ENCODE measurements at regions not wholly inside any gene's neighbourhood (a gene's known extent, or its start where the extent isn't known, plus 50 kb on each side); places are given as distances from the start of the nearest gene placed in this dataset.

DNA sequence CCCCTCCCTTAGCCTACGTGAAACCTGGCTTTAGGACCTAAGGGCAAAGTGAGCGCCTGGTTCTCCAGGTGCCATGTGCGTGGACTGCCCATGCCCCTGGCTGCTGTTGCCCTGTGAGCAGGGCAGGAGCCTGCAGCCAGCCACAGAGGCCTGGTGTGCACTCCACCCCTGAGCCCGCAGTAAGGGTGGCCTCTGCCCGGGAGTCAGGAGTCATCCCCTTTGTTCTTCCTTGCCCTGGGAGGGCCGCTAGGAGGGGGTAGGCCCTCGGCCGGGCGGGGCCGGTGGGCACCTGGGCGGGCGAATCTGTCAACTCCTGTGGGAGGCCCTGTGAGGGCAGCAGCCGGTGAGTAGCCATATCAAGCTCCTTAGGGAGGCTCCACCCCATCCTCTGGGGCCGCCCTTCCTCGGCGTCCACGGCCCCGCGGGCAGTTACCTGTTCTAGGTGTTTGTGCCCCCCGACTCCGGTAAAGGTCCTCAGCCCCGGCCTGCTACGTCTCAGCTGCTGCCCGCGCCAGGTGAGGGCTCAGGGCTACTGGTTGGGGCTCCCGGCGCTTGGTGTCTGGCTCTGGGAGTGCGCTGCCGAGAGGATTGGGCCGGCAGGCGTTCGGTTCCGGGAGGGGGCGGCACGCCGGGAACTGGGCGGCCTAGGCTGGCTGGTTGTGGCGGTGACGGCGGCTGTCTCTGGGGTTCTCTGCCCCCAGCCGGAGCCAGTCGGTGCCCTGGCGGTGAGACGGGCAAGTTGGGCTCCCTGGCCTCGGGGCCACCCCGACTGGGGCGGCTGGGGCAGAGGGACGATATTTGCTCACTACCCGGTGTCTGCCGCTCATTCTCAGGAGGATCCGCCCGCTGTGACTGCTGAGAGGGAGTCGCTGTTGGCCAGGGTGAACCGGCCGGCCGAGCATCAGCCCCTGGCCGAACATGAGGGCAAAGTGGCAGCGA is 1060.2 kb downstream of the TECRL start:
- no peaks in the 10 kb centered on the region for H3K36me3 ChIP-seq
- no peak overlapping the region for H3K4me3 ChIP-seq
- no peak for TF ChIP-seq POLR2A (IDR thresholded peaks at IDR 0.05)
- TF ChIP-seq, protein P1, sequence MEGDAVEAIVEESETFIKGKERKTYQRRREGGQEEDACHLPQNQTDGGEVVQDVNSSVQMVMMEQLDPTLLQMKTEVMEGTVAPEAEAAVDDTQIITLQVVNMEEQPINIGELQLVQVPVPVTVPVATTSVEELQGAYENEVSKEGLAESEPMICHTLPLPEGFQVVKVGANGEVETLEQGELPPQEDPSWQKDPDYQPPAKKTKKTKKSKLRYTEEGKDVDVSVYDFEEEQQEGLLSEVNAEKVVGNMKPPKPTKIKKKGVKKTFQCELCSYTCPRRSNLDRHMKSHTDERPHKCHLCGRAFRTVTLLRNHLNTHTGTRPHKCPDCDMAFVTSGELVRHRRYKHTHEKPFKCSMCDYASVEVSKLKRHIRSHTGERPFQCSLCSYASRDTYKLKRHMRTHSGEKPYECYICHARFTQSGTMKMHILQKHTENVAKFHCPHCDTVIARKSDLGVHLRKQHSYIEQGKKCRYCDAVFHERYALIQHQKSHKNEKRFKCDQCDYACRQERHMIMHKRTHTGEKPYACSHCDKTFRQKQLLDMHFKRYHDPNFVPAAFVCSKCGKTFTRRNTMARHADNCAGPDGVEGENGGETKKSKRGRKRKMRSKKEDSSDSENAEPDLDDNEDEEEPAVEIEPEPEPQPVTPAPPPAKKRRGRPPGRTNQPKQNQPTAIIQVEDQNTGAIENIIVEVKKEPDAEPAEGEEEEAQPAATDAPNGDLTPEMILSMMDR (IDR thresholded peaks at IDR 0.05): no peak
- no peaks in the 10 kb centered on the region for H3K27me3 ChIP-seq
- H3K4me1 ChIP-seq: no peaks in the 10 kb centered on the region
- intact Hi-C loops (cut with DNase I; ENCODE audit: low total_unique reads): no loop called here
- H3K27ac ChIP-seq: no peak overlapping the region
- no peaks in the 10 kb centered on the region for H3K9me3 ChIP-seq
- no peak for DNase-seq

DNA sequence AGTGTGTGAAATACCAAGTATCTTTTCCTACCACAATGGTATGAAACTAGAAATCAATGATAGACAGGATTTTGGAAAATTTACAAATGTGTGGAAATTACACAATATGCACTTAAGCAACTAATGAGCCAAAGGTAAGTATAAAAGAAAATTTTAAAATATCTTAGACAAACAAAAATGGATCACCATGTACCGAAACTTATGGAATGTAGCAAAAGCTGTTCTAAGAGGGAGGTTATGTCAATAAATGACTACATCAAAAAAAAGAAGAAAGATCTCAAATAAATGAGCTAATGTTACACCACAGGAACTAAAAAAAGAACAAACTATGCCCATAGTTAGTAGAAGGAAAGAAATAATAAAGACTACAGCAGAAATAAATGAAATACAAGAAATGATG is 1084.1 kb downstream of the TECRL start:
- intact Hi-C loops (cut with DNase I; ENCODE audit: low total_unique reads): no loop called here

DNA sequence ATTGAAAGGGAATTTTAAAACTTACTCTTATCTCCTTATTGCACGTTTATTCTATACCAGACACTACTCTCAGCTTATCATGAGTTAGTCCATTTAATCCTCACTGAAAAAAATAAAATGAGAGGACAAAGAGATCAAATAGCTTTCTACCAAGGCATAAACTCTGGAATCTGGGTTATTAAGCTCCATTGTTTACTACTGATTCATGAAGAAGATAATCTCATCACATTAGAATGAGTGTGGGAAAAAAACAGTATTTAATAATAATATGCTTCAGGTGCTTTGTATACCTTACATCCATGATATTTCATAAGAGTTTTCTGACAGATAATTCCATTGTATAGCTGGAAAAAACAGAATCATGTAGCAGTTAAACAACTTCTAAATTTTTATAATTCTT is 1092.6 kb downstream of the TECRL start:
- H3K9me3 ChIP-seq: no peaks in the 10 kb centered on the region
- no peak overlapping the region for H3K4me3 ChIP-seq
- no peaks in the 10 kb centered on the region for H3K4me1 ChIP-seq
- intact Hi-C loops (cut with DNase I; ENCODE audit: low total_unique reads): no loop called here
- DNase-seq: no peak
- H3K27me3 ChIP-seq: no peaks in the 10 kb centered on the region
- no peaks in the 10 kb centered on the region for H3K36me3 ChIP-seq
- H3K27ac ChIP-seq: no peak overlapping the region
- TF ChIP-seq, protein P1 (IDR thresholded peaks at IDR 0.05): no peak
- TF ChIP-seq POLR2A (IDR thresholded peaks at IDR 0.05): no peak

More for the DNA sequence above, 1084.1 kb downstream of the TECRL start:
- no peaks in the 10 kb centered on the region for H3K9me3 ChIP-seq
- H3K36me3 ChIP-seq: no peaks in the 10 kb centered on the region
- DNase-seq: no peak
- H3K4me1 ChIP-seq: no peaks in the 10 kb centered on the region
- no peak overlapping the region for H3K27ac ChIP-seq
- TF ChIP-seq, protein P1 (IDR thresholded peaks at IDR 0.05): no peak
- no peak for TF ChIP-seq POLR2A (IDR thresholded peaks at IDR 0.05)
- no peak overlapping the region for H3K4me3 ChIP-seq
- no peaks in the 10 kb centered on the region for H3K27me3 ChIP-seq

DNA sequence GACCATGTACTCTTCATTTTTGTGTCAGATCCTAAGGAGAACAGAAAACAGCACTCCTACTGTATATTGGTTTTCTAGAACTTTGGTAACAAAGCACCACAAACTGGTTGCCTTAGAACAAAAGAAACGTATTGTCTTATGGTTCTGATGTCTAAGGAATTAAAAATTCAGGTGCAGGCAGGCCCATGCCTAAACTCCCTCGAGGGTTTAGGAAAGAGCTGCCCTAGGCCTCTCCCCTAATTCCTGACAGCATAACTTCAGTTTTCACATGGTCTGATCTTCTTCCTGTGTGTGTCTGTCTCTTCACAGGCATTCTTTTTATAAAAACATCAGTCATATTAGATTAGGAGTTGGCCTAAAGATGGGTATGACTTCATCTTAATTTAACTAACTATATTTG is 1093.6 kb downstream of the TECRL start:
- no peaks in the 10 kb centered on the region for H3K9me3 ChIP-seq
- no peak for DNase-seq
- H3K36me3 ChIP-seq: no peaks in the 10 kb centered on the region
- H3K27me3 ChIP-seq: no peaks in the 10 kb centered on the region
- H3K4me1 ChIP-seq: no peaks in the 10 kb centered on the region
- no peak overlapping the region for H3K4me3 ChIP-seq
- no peak overlapping the region for H3K27ac ChIP-seq
- intact Hi-C loops (cut with DNase I; ENCODE audit: low total_unique reads): no loop called here
- no peak for TF ChIP-seq POLR2A (IDR thresholded peaks at IDR 0.05)
- TF ChIP-seq, protein P1 (IDR thresholded peaks at IDR 0.05): no peak

DNA sequence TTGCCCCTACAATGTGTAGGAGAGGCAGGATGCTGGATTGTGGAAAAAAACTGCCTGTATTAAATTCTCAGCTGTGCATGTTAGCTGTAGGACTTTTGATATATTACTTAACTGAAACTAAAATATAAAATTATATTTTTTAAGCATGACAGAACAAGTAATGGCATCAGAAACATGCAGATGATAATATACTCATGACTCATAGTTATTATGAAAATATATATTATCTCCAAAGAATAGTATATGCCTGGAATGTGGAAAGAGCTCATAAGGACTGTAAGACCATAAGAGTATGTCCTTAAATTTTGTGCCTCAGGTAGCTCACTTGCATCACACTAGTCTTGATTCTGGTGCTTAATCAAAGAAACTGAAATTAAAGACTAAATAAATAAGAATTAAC is 1100.6 kb downstream of the TECRL start:
- intact Hi-C loops (cut with DNase I; ENCODE audit: low total_unique reads): no loop called here
- H3K27me3 ChIP-seq: no peaks in the 10 kb centered on the region
- no peaks in the 10 kb centered on the region for H3K9me3 ChIP-seq
- TF ChIP-seq, protein P1 (IDR thresholded peaks at IDR 0.05): no peak
- DNase-seq: no peak
- H3K36me3 ChIP-seq: no peaks in the 10 kb centered on the region
- no peak overlapping the region for H3K27ac ChIP-seq
- H3K4me1 ChIP-seq: no peaks in the 10 kb centered on the region
- no peak overlapping the region for H3K4me3 ChIP-seq

Measured in uterus (tissue), 3 donors.